ENCODE measurements at regions not wholly inside any gene's neighbourhood (a gene's known extent, or its start where the extent isn't known, plus 50 kb on each side); places are given as distances from the start of the nearest gene placed in this dataset.

GRCh38 chr11:110974731-110975130 lies 262.5 kb upstream of the ARHGAP20 start:
- no peak for DNase-seq

- DNase-seq, result no peak
These were observed 261.3 kb upstream of the ARHGAP20 start for GRCh38 chr11:110973401-110973980.

- DNase-seq, result peak; percentile 74
These were observed 260.4 kb upstream of the ARHGAP20 start for GRCh38 chr11:110972640-110973039.

- DNase-seq, result no peak
These were observed 259.9 kb upstream of the ARHGAP20 start for GRCh38 chr11:110972106-110972505.

GRCh38 chr11:110971140-110971539 lies 258.9 kb upstream of the ARHGAP20 start:
- no peak for DNase-seq

- peak; percentile 59 for DNase-seq
These were observed 256.3 kb upstream of the ARHGAP20 start for GRCh38 chr11:110968348-110969062.

- DNase-seq, result no peak
These were observed 253.9 kb upstream of the ARHGAP20 start for GRCh38 chr11:110966131-110966530.

GRCh38 chr11:110962921-110963320 lies 250.7 kb upstream of the ARHGAP20 start:
- no peak for DNase-seq

GRCh38 chr11:110960167-110960566 lies 247.9 kb upstream of the ARHGAP20 start:
- no peak for DNase-seq

GRCh38 chr11:110958216-110958615 lies 246.0 kb upstream of the ARHGAP20 start:
- no peak for DNase-seq

GRCh38 chr11:110955776-110956175 lies 243.5 kb upstream of the ARHGAP20 start:
- DNase-seq, result peak; percentile 29

GRCh38 chr11:110951950-110952503 lies 239.8 kb upstream of the ARHGAP20 start:
- DNase-seq, result peak; percentile 14

GRCh38 chr11:110951037-110951949 lies 239.1 kb upstream of the ARHGAP20 start:
- DNase-seq, result no peak

- DNase-seq, result no peak
These were observed 235.9 kb upstream of the ARHGAP20 start for GRCh38 chr11:110948112-110948511.

GRCh38 chr11:110947096-110947495 lies 234.9 kb upstream of the ARHGAP20 start:
- no peak for DNase-seq

GRCh38 chr11:110939471-110939870 lies 227.2 kb upstream of the ARHGAP20 start:
- DNase-seq, result no peak

GRCh38 chr11:110935018-110935640 lies 222.9 kb upstream of the ARHGAP20 start:
- DNase-seq, result no peak

- no peak for DNase-seq
These were observed 216.9 kb upstream of the ARHGAP20 start for GRCh38 chr11:110929129-110929528.

GRCh38 chr11:110928391-110928790 lies 216.2 kb upstream of the ARHGAP20 start:
- no peak for DNase-seq

GRCh38 chr11:110921742-110922521 lies 209.7 kb upstream of the ARHGAP20 start:
- DNase-seq, result no peak

GRCh38 chr11:110919241-110919922 lies 207.1 kb upstream of the ARHGAP20 start:
- DNase-seq, result peak; percentile 78
